Sigmoid colon (tissue), 4 donors: ENCODE measurements at regions not wholly inside any gene's neighbourhood (a gene's known extent, or its start where the extent isn't known, plus 50 kb on each side); places are given as distances from the start of the nearest gene placed in this dataset.

Source experiments
- CTCF ChIP-seq, 4 experiments: fragments of 450-650 bp in 3 of 4; fragments of 200-600 bp in 1 of 4; IDR thresholded peaks; one replicate each; pipeline ENCODE4 v1.5.1; 2016 to 2019; ENCODE audit warnings: antibody characterized with exemption in 4 of 4, mild to moderate bottlenecking in 3 of 4, moderate library complexity in 2 of 4
- EP300 ChIP-seq, 4 donors: sonication (generic); formaldehyde crosslinking; IDR thresholded peaks; one replicate each; pipeline ENCODE4 v1.6.1; 2017; ENCODE audit warnings: antibody characterized with exemption in 4 of 4
- POLR2A ChIP-seq, 2 donors: fragments of 450-650 bp; IDR thresholded peaks; one replicate each; pipeline ENCODE4 v1.6.1; 2016; ENCODE audit warnings: antibody characterized with exemption in 2 of 2, mild to moderate bottlenecking in 2 of 2, moderate library complexity in 2 of 2
- POLR2AphosphoS5 ChIP-seq, 4 donors: sonication (generic); formaldehyde crosslinking; IDR thresholded peaks; one replicate each; pipeline ENCODE4 v1.6.1; 2017; ENCODE audit warnings: antibody characterized with exemption in 4 of 4

- no peak for TF ChIP-seq CTCF (IDR thresholded peaks at IDR 0.05)
- no peak for TF ChIP-seq POLR2AphosphoS5 (IDR thresholded peaks at IDR 0.05)
- no peak for TF ChIP-seq EP300 (IDR thresholded peaks at IDR 0.05)
- no peak for TF ChIP-seq POLR2A (IDR thresholded peaks at IDR 0.05)
These were observed 521.8 kb upstream of the DPP6 start for GRCh38 chr7:153530441-153530840.
